ENCODE measurements at regions not wholly inside any gene's neighbourhood (a gene's known extent, or its start where the extent isn't known, plus 50 kb on each side); places are given as distances from the start of the nearest gene placed in this dataset.

DNA sequence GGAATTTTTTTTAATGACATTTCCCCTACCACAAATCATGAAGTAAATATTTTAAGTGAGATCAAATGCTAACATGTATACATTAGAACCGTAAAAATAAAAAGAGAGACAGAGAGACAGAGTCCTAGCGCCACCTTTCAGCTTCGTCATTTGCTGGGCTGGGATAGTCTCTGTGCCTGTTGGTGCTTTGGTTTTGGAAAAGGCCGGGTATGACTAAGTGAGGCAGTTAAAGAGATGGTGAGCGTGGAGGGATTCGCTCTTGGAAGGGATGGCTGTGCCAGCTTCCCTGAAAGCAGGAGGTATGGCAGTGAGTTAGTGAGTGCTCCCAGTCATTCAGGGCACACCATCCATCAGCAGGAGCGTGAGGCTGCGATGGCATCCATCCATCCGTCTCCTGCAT is 729.6 kb upstream of the WWC1 start:
- H3K36me3 ChIP-seq (ENCODE audit: control insufficient read depth, insufficient read depth, low read length), result no peaks in the 10 kb centered on the region
- no peak overlapping the region for H3K4me3 ChIP-seq (ENCODE audit: low read depth, low read length)
- FAIRE-seq (no peak), DNase-seq (ENCODE audit: low read depth) (no peak)
- TF ChIP-seq, protein P1, sequence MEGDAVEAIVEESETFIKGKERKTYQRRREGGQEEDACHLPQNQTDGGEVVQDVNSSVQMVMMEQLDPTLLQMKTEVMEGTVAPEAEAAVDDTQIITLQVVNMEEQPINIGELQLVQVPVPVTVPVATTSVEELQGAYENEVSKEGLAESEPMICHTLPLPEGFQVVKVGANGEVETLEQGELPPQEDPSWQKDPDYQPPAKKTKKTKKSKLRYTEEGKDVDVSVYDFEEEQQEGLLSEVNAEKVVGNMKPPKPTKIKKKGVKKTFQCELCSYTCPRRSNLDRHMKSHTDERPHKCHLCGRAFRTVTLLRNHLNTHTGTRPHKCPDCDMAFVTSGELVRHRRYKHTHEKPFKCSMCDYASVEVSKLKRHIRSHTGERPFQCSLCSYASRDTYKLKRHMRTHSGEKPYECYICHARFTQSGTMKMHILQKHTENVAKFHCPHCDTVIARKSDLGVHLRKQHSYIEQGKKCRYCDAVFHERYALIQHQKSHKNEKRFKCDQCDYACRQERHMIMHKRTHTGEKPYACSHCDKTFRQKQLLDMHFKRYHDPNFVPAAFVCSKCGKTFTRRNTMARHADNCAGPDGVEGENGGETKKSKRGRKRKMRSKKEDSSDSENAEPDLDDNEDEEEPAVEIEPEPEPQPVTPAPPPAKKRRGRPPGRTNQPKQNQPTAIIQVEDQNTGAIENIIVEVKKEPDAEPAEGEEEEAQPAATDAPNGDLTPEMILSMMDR (IDR thresholded peaks at IDR 0.05; ENCODE audit: insufficient read depth, low read length, severe bottlenecking), result no peak
- H3K27me3 ChIP-seq (ENCODE audit: control insufficient read depth, insufficient read depth, low read length), result no peaks in the 10 kb centered on the region

GRCh38 chr5:167564275-167564674 is 727.2 kb upstream of the WWC1 start:
- Histone ChIP-seq H3K36me3 (ENCODE audit: control insufficient read depth, insufficient read depth, low read length) (no peaks in the 10 kb centered on the region), H3K27me3 (ENCODE audit: control insufficient read depth, insufficient read depth, low read length) (no peaks in the 10 kb centered on the region), H3K4me3 (ENCODE audit: low read depth, low read length) (no peak overlapping the region)
- FAIRE-seq, result no peak
- TF ChIP-seq, protein P1 (IDR thresholded peaks at IDR 0.05; ENCODE audit: insufficient read depth, low read length, severe bottlenecking), result no peak
- no peak for DNase-seq (ENCODE audit: low read depth)

- TF ChIP-seq, protein P1 (IDR thresholded peaks at IDR 0.05; ENCODE audit: insufficient read depth, low read length, severe bottlenecking), result peak; percentile 7
- FAIRE-seq (no peak), DNase-seq (ENCODE audit: low read depth) (peak; percentile 35)
- no peak overlapping the region for H3K4me3 ChIP-seq (ENCODE audit: low read depth, low read length)
- H3K36me3 ChIP-seq (ENCODE audit: control insufficient read depth, insufficient read depth, low read length), result no peaks in the 10 kb centered on the region
- no peaks in the 10 kb centered on the region for H3K27me3 ChIP-seq (ENCODE audit: control insufficient read depth, insufficient read depth, low read length)
Observed at GRCh38 chr5:167565189-167565954, 726.1 kb upstream of the WWC1 start.

- Histone ChIP-seq H3K27me3 (ENCODE audit: control insufficient read depth, insufficient read depth, low read length) (peaks cover 9% of the 10 kb centered on the region), H3K4me3 (ENCODE audit: low read depth, low read length) (no peak overlapping the region), H3K36me3 (ENCODE audit: control insufficient read depth, insufficient read depth, low read length) (no peaks in the 10 kb centered on the region)
- no peak for FAIRE-seq
- no peak for DNase-seq (ENCODE audit: low read depth)
- TF ChIP-seq, protein P1 (IDR thresholded peaks at IDR 0.05; ENCODE audit: insufficient read depth, low read length, severe bottlenecking), result no peak
Observed at GRCh38 chr5:167570431-167570830, 721.0 kb upstream of the WWC1 start.

- no peak overlapping the region for H3K4me3 ChIP-seq (ENCODE audit: low read depth, low read length)
- DNase-seq (ENCODE audit: low read depth), result no peak
- no peaks in the 10 kb centered on the region for H3K36me3 ChIP-seq (ENCODE audit: control insufficient read depth, insufficient read depth, low read length)
- H3K27me3 ChIP-seq (ENCODE audit: control insufficient read depth, insufficient read depth, low read length), result peaks cover 11% of the 10 kb centered on the region
- FAIRE-seq, result no peak
- TF ChIP-seq, protein P1 (IDR thresholded peaks at IDR 0.05; ENCODE audit: insufficient read depth, low read length, severe bottlenecking), result no peak
Observed at GRCh38 chr5:167571824-167572223, 719.6 kb upstream of the WWC1 start.

All from bronchial epithelial cell (primary cell).